Gastrocnemius medialis (tissue), 4 donors: ENCODE measurements at regions not wholly inside any gene's neighbourhood (a gene's known extent, or its start where the extent isn't known, plus 50 kb on each side); places are given as distances from the start of the nearest gene placed in this dataset.
A peak's percentile ranks its signal among the peaks of the same experiment; 100 is the strongest.
"Not testable (repeated sequence)": the region's sequence is repeated elsewhere in the genome, so short reads cannot be mapped to it uniquely, and the experiment has no call there.

Experiments
- ATAC-seq, 2 donors: fragments of 150-250 bp; one replicate each; pipeline ENCODE4 v1.9.1; 2016
- DNase-seq, 2 donors: peaks; one replicate each; pipeline ENCODE4 v3.0.0-alpha.2; 2019
- H3K27ac ChIP-seq, 4 donors: fragments of 200-600 bp; sonication (generic); 1 replicate in 1 of 4; 2 replicates in 3 of 4; pipeline ENCODE4 v1.5.1; 2016 to 2018; ENCODE audit warnings: mild to moderate bottlenecking in 2 of 4, moderate library complexity in 1 of 4
- H3K27me3 ChIP-seq, 3 donors: fragments of 200-600 bp; sonication (generic) in 2 of 3; 1 replicate in 1 of 3; 2 replicates in 2 of 3; pipeline versions ENCODE4 v1.5.1 to v1.6.0; 2016 to 2019; ENCODE audit warnings: mild to moderate bottlenecking in 1 of 3, moderate library complexity in 1 of 3
- H3K36me3 ChIP-seq, 2 donors: fragments of 200-600 bp; sonication (generic) in 1 of 2; one replicate each; pipeline ENCODE4 v1.5.1; 2017 to 2018
- H3K4me1 ChIP-seq, 2 donors: fragments of 200-600 bp; sonication (generic) in 1 of 2; one replicate each; pipeline ENCODE4 v1.5.1; 2016 to 2017; ENCODE audit warnings: mild to moderate bottlenecking in 2 of 2
- H3K4me3 ChIP-seq, 4 donors: fragments of 200-600 bp; sonication (generic) in 3 of 4; 1 replicate in 1 of 4; 2 replicates in 3 of 4; pipeline ENCODE4 v1.5.1; 2016 to 2019; ENCODE audit warnings: mild to moderate bottlenecking in 2 of 4
- H3K9me3 ChIP-seq, 3 donors: fragments of 200-600 bp; sonication (generic) in 2 of 3; 1 replicate in 1 of 3; 2 replicates in 2 of 3; pipeline ENCODE4 v1.5.1; 2016 to 2019
- POLR2A ChIP-seq, 2 donors: fragments of 450-650 bp; IDR thresholded peaks; one replicate each; pipeline ENCODE4 v1.6.1; 2017; ENCODE audit warnings: antibody characterized with exemption in 2 of 2, mild to moderate bottlenecking in 2 of 2, moderate library complexity in 2 of 2
- in situ Hi-C, 4 donors: fragments of 200-750 bp; cut with MboI; loops; one replicate each; pipeline versions ENCODE4 v1.15.0 to v1.8.0; 2017; ENCODE audit warnings: low sequenced_read_pairs in 4 of 4
- intact Hi-C: fragments of 100-400 bp; cut with DNase I; formaldehyde crosslinking; loops from one replicate; pipeline ENCODE4 v1.15.1; 2023; ENCODE audit warnings: low total_unique reads
- TF ChIP-seq, protein P1 (sequence below), 5 experiments: fragments of 450-650 bp in 3 of 5; fragments of 200-600 bp in 2 of 5; sonication (generic) in 2 of 5; IDR thresholded peaks in 4 of 5; conservative IDR thresholded peaks in 1 of 5; 1 replicate in 4 of 5; 2 replicates in 1 of 5; pipeline ENCODE4 v1.5.1; 2016 to 2019; ENCODE audit warnings: antibody characterized with exemption in 5 of 5, mild to moderate bottlenecking in 3 of 5, moderate library complexity in 3 of 5

DNA sequence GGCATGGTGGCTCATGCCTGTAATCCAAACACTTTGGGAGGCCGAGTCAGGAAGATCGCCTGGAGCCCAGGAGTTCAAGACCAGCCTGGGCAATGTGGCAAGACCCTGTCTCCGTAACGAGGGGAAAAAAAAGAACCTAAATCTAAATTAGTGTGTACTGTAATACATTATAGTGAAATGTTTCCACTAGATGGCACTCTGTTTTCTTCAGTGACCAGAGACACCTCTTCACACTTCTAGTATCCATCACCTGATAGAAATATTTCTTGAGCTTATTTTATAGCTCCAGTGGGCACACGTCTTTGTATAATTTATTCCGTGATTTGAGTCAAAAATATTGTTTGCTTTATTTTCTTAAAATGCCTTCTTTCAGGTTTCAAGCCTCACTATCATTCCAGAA is 600.9 kb upstream of the DIPK2B start:
- no peaks in the 10 kb centered on the region for H3K4me1 ChIP-seq
- intact Hi-C loops: no loop called here
- no peak overlapping the region for H3K4me3 ChIP-seq
- in situ Hi-C loops: no loop called here
- TF ChIP-seq, protein P1, sequence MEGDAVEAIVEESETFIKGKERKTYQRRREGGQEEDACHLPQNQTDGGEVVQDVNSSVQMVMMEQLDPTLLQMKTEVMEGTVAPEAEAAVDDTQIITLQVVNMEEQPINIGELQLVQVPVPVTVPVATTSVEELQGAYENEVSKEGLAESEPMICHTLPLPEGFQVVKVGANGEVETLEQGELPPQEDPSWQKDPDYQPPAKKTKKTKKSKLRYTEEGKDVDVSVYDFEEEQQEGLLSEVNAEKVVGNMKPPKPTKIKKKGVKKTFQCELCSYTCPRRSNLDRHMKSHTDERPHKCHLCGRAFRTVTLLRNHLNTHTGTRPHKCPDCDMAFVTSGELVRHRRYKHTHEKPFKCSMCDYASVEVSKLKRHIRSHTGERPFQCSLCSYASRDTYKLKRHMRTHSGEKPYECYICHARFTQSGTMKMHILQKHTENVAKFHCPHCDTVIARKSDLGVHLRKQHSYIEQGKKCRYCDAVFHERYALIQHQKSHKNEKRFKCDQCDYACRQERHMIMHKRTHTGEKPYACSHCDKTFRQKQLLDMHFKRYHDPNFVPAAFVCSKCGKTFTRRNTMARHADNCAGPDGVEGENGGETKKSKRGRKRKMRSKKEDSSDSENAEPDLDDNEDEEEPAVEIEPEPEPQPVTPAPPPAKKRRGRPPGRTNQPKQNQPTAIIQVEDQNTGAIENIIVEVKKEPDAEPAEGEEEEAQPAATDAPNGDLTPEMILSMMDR (IDR thresholded peaks at IDR 0.05 in 4 of 5, conservative IDR thresholded peaks at IDR 0.05 in 1 of 5): peak in 1 of 5 experiments; percentile 22
- TF ChIP-seq POLR2A (IDR thresholded peaks at IDR 0.05): no peak
- DNase-seq (no peak), ATAC-seq (no peak)
- H3K27ac ChIP-seq: no peak overlapping the region
- H3K9me3 ChIP-seq: no peaks in the 10 kb centered on the region
- H3K27me3 ChIP-seq: no peaks in the 10 kb centered on the region
- H3K36me3 ChIP-seq: no peaks in the 10 kb centered on the region

DNA sequence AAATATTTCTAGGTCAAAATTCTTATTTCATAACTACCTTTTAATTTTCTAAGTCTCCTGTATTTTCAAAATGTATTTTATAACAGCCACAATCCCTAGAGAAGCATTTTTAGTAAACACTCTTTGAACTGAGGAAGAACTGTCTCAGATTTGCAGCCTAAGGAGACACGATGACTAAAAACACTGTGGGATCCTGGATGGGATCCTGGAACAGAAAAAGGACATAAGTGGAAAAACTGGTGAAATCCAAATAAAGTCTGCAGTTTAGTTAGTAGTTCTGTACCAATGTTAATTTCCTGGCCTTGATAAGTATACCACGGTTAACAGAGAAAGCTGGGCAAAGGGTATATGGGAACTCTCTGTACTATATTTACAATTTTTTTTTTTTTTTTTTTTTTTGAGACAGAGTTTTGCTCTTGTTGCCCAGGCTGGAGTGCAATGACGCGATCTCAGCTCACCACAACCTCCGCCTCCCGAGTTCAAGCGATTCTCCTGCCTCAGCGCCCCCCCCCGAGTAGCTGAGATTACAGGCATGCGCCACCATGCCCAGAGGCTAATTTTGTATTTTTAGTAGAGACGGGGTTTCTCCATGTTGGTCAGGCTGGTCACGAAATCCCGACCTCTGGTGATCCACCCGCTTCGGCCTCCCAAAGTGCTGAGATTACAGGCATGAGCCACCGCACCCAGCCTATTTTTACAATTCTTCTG is 600.2 kb upstream of the DIPK2B start:
- H3K4me1 ChIP-seq, intact Hi-C loops, ATAC-seq, H3K27ac ChIP-seq, H3K36me3 ChIP-seq, DNase-seq, H3K4me3 ChIP-seq, H3K27me3 ChIP-seq, in situ Hi-C loops, H3K9me3 ChIP-seq: not testable (repeated sequence)

DNA sequence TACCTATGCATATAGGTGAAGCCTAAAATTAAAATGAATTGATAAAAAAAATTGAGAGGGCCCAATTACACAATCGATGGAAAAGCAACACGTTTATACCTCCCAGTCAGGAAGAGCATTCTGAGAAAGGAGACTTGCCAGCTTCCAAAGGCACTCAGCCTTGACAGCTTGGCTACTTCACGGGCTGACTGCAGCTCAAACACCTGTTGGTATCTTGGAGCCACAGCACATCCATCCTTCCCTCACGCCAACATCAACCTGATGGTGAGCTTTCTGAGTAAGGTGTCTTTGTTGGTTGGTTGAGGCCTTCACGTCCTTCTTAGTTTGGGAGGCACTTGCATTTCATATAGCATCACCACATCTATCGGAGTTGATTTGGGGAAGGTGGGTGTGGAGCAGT is 598.9 kb upstream of the DIPK2B start:
- H3K27me3 ChIP-seq: no peaks in the 10 kb centered on the region
- intact Hi-C loops: no loop called here
- in situ Hi-C loops: no loop called here
- no peaks in the 10 kb centered on the region for H3K4me1 ChIP-seq
- H3K36me3 ChIP-seq: no peaks in the 10 kb centered on the region
- no peak overlapping the region for H3K4me3 ChIP-seq
- DNase-seq: no peak
- no peaks in the 10 kb centered on the region for H3K9me3 ChIP-seq
- TF ChIP-seq, protein P1 (IDR thresholded peaks at IDR 0.05 in 4 of 5, conservative IDR thresholded peaks at IDR 0.05 in 1 of 5): no peak
- TF ChIP-seq POLR2A (IDR thresholded peaks at IDR 0.05): no peak
- no peak for ATAC-seq
- H3K27ac ChIP-seq: no peak overlapping the region

DNA sequence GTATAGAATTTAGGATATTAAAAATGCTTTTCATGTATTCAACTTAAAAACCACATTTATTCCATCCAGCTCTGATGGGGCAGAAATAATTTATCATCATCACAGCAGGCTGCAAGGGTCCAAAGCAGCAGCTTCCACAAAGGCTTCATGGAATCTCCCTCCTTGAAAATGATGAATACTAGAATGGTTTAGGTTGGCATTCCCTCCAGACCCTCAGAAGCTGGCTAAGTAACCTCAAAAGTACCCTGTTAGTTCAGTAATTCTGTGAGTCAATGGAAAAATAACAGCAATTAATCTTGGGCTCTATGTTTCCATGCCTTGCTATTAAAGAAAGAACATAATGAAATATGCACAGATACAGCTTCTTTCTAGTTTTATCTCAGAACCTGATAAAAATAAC is 594.9 kb upstream of the DIPK2B start:
- no peak for DNase-seq
- no peaks in the 10 kb centered on the region for H3K4me1 ChIP-seq
- in situ Hi-C loops (no loop called here), intact Hi-C loops (no loop called here)
- TF ChIP-seq, protein P1 (IDR thresholded peaks at IDR 0.05 in 4 of 5, conservative IDR thresholded peaks at IDR 0.05 in 1 of 5): no peak
- TF ChIP-seq POLR2A (IDR thresholded peaks at IDR 0.05): no peak
- no peaks in the 10 kb centered on the region for H3K9me3 ChIP-seq
- ATAC-seq: no peak
- no peak overlapping the region for H3K4me3 ChIP-seq
- H3K27me3 ChIP-seq: no peaks in the 10 kb centered on the region
- H3K36me3 ChIP-seq: no peaks in the 10 kb centered on the region
- H3K27ac ChIP-seq: no peak overlapping the region

DNA sequence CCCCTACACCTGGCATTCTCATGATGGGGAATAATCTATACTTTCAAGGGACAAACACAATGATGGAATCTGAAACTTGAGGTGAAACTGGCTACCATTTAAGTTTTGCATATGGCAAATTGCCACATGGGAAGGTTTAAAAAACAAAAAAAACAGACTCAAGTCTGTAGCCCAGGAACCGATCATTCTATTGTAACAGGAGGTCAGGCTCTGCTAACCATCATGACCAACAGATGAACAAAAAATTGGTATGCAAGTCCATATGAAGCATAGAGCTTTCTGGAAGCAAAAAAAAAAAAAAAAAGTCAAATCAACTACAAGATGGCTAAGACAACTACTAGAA is 594.3 kb upstream of the DIPK2B start:
- ATAC-seq: no peak
- Histone ChIP-seq H3K9me3 (no peaks in the 10 kb centered on the region), H3K36me3 (no peaks in the 10 kb centered on the region), H3K4me1 (no peaks in the 10 kb centered on the region), H3K4me3 (no peak overlapping the region), H3K27me3 (no peaks in the 10 kb centered on the region), H3K27ac (no peak overlapping the region)
- intact Hi-C loops (no loop called here), in situ Hi-C loops (no loop called here)
- TF ChIP-seq POLR2A (IDR thresholded peaks at IDR 0.05): no peak
- TF ChIP-seq, protein P1 (IDR thresholded peaks at IDR 0.05 in 4 of 5, conservative IDR thresholded peaks at IDR 0.05 in 1 of 5): no peak
- DNase-seq: no peak
